Hippocampal formation (tissue), 2 donors: ENCODE measurements at regions not wholly inside any gene's neighbourhood (a gene's known extent, or its start where the extent isn't known, plus 50 kb on each side); places are given as distances from the start of the nearest gene placed in this dataset.

Experiments used
- DNase-seq, 2 donors: peaks; one replicate each; lab custom pipeline; 2025; lab: John Stamatoyannopoulos, UW

- DNase-seq: no peak
These were observed 384.7 kb downstream of the PDCD6IP start for GRCh38 chr3:34183114-34183513.

- DNase-seq: no peak
These were observed 385.3 kb downstream of the PDCD6IP start for GRCh38 chr3:34183611-34184340.

DNA sequence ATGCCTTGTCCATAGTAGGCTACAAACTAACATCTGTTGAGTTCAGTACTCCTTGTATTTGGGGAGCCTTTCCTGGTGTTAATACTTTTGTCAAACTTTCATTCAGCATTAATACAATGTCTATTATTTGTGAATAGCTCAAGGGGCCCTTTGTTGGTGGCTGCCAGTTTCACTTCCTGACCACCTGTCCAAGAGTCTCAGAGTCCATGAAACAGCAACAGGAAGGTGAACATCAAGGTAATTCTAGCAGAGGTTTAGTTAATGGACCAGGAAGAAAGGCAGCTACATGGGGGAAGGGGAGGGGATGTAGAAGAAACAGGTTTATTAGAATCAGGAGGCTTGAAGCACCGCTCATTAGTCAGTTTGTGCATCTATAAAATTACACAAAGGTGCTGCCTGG is 386.9 kb downstream of the PDCD6IP start:
- DNase-seq: no peak

- DNase-seq: no peak
These were observed 390.7 kb downstream of the PDCD6IP start for GRCh38 chr3:34189133-34189532.

- DNase-seq: no peak
These were observed 398.5 kb downstream of the PDCD6IP start for GRCh38 chr3:34196914-34197313.

- no peak for DNase-seq
These were observed 399.9 kb downstream of the PDCD6IP start for GRCh38 chr3:34198309-34198708.

DNA sequence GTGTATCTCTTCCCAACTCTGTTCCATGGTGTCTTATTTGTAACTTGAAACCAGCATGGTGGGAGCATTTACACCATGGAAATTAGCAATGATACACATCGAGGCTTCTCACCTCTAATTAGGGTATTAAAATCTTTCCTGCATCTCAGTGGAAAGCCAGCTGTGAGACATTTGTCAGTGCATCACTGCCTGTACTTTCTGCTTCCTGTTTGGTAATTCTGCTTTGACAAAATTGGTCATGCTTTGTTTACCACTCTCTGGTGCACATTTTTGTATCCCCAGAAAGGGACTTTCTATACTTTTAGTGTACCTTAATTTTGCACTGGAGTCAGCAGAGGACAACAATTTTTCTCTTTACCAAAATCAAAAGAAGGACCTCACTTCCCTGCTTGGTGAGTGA is 402.1 kb downstream of the PDCD6IP start:
- DNase-seq: no peak

GRCh38 chr3:34202975-34203374 is 404.5 kb downstream of the PDCD6IP start:
- no peak for DNase-seq

DNA sequence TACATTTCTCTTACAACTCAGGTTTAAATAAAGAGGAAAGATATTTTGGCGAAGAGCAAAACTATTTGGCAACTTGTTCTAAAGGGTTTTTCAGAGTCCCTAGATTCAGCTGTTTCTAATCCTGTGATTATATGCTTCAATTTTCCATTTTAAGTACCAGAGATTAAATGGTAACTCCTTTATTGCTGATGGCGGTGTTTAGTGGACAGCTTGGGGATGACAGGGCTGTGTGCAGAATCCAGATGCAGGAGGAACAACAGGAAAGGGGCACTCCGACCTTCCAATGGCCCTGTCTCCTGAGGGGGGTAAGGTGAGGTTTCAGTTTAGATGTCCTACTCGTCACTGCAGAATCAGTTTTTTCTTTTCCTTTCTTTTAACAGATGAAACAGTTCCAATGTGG is 405.0 kb downstream of the PDCD6IP start:
- no peak for DNase-seq

DNA sequence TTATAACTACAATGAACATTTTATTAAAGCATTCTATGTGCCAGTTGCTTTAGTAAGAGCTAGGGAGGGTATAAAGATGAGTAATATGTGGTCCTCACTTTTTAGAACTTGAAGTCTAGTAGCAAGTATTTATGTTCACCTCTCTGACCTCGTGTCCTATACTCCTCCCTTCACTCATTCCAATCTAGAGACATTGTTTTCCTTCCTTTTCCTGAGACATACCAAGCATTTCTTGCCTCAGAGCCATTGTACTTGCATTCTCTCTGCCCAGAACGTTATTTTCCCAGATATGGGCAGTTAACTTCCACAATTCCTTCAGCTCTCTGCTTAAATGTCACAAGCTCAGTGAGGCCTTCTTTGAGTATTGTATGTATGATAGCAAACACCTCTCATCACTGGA is 408.6 kb downstream of the PDCD6IP start:
- DNase-seq: no peak

DNA sequence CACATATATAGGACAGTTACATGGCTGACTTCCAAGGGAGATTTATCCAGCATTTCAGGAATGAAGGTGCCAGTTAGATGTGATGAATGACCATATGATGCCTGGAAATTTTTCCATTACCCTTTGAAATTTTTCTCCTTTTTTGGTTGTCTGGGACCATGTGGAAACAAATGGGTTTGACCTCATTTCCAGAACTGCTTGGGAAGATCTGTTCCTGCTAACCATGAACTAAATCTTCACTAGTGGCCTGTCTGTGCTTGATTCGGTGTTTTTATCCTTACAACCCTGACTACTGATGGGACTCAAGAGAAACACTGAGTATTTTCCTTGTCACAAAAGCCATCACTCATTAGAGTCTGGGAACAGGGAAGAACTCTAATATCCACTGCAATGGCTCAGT is 409.4 kb downstream of the PDCD6IP start:
- no peak for DNase-seq

GRCh38 chr3:34212175-34212574 is 413.7 kb downstream of the PDCD6IP start:
- DNase-seq: no peak

DNA sequence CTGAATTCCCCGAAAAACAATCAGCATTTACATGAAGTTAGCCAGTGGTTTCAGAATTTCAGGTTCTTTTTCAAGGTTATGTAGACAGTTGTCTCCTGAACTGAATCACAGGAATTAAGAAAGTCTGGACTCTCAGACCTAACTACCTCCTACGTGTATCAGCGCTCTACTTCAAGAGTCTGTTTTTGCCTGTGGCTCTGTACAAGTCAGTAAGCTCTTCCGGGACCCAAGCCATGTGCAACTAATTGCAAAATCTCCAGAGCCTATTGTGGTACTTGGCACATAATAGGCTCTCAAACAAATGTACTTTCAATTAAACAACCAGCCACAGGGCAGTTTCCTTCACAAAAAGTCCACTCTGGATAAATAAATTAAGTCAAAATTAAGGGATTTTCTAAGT is 414.2 kb downstream of the PDCD6IP start:
- peak in 1 of 2 donors; percentile 36 for DNase-seq

- DNase-seq: no peak
These were observed 415.0 kb downstream of the PDCD6IP start for GRCh38 chr3:34213478-34213877.

DNA sequence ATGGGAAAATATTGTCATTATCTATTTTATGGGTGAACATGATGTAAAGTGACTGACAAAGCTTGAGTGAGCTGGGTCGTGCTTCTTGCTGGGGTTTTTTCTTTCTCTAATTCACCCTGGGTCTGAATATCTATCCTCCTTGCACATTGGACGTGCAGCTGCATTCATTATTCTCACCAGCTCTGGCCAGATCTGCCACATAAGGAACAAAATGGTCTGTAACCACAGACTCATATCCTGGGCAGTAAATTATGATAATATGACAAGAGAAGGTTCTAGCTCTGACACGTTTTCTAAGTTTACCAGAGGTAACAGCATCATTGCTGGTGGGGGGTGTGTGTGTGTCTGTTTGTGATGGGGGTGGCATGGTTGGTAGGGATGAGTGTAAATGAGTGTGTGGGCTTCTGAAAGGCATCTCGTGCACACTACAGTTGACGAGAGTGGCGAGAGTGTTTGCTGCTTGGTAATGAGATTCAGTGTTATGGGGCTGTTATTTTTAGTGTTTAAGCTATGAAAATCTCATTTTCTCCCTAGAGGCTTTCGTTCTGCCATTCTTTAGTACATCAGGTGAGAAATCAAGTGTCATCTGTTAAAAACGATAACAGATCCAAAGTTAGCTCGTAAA is 418.4 kb downstream of the PDCD6IP start:
- no peak for DNase-seq

DNA sequence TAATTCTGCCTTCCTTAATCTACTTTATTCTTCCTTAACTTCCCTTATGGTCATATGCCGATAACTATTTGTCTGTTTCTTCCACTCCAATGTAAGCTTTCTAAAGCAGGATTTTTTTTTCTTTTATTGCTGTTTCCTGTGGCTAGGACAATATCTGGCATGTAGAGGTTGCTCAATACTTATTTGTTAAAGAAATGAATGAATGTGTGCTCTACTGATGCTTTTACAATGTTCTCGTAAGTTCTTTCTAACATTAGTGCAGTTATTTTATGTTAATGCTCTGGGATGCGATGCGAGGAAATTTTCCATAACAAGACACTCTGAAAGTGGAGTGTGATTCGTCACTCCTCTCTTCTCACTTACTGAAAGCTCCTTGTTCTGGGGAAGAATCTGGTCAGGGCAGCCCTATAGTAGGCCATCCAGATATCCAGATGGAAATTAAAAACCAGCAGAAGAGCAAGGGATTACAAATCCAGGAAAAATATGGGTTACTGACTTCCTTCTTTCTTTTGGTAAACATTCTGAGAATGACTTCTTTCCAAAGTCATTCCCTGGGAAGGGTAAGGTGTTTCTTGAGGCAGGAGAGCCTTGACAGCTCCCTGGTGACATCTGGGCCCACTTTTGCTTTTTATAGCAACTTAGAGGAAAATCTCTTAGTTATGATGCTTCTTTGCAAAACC is 420.4 kb downstream of the PDCD6IP start:
- no peak for DNase-seq

DNA sequence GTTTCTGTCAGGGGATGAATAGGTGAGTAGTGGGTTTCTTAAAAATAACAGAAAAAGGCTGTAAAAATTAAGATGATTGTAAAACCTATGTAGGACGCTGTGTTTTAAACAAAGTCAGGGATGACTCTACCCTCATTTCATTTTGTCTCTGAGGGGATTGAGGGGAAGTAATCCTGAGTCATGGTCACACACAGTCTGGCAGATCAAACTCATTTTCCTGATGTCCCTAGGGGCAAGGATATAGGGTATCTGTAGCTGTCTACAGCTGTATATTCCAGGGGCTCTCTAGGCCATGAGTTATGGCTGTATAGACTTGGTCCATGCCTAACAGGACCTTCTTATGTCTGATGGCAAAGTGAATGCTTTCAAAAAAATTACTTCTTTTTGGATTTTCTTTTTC is 421.1 kb downstream of the PDCD6IP start:
- no peak for DNase-seq

- DNase-seq: no peak
These were observed 427.5 kb downstream of the PDCD6IP start for GRCh38 chr3:34225821-34226366.

- no peak for DNase-seq
These were observed 431.4 kb downstream of the PDCD6IP start for GRCh38 chr3:34229876-34230275.

- no peak for DNase-seq
These were observed 436.7 kb downstream of the PDCD6IP start for GRCh38 chr3:34235096-34235495.

DNA sequence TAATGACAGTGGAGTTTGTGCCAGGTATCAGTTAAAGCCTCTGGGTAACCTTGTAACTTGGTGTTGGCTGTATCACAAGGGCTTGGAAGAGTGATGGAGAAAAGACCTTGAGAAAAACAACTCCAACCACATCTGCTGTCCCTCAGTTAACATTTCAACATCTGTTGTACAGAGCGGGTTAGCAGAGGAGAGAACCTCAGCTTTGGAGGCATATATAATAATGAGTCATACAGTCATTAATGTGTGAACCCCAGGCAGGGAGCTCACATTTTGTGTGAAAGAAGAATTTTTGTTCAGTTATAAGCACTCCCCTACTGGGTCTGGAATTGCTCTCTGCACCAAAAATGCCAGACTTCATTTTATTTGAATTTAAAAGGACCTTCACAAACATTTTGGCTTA is 439.5 kb downstream of the PDCD6IP start:
- no peak for DNase-seq

GRCh38 chr3:34238407-34238806 is 440.0 kb downstream of the PDCD6IP start:
- no peak for DNase-seq

DNA sequence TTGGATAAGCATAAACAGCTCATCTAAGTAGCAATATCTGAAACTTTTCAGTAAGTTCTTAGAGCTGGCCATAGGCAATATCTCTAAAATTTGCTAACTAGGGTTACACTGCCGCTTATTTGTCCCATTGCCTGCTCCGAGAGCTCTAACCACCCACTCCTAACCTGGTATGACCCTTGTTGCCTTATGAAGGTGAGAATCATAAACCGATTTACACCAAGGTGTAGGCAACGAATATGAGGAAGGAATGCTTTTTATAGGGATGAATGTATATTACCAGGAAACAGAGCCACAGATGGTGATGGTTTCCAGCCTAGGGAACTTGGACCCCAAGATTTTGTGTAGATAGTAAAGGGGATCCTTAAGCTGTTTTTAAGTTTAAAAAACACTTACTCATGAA is 440.9 kb downstream of the PDCD6IP start:
- no peak for DNase-seq
